ENCODE measurements at regions not wholly inside any gene's neighbourhood (a gene's known extent, or its start where the extent isn't known, plus 50 kb on each side); places are given as distances from the start of the nearest gene placed in this dataset.
"Not testable (repeated sequence)": the region's sequence is repeated elsewhere in the genome, so short reads cannot be mapped to it uniquely, and the experiment has no call there.

DNA sequence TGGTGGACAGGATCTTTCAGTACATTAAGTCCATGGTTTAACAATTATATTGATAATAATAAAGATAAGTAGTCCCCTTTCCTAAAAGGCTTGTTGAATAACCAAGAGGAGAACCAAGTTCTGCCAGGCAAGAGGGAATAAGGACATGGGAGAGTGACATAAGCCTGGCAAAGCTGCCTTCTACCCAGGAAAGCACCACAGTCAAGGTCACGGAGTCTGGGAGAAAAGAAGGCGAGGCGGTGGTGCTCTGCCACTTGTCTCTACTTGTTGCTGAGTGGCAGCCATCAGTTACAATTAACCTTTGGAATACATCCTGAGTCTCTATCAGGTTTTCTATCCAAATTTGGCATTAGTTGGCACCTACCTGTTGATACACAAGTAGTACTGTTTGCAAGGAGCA, 101.7 kb upstream of the GATA6 start:
- POLR2A ChIA-PET, result no interaction called here

DNA sequence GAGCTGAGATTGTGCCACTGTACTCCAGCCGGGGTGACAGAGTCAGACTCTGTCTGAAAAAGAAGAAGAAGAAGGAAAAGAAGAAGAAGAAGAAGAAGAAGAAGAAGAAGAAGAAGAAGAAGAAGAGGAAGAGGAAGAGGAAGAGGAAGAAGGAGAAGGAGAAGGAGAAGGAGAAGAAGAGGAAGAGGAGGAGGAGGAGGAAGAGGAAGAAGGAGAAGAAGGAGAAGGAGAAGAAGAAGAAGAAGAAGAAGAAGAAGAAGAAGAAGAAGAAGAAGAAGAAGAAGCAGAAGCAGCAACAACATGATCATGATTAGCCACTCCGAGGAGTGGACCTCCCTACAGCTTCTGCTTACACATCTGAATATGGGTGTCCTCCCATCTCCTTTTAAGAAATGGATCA, 100.6 kb upstream of the GATA6 start:
- H3K4me3 ChIP-seq (ENCODE audit: control insufficient read depth in 1 of 2, extremely low read depth in 1 of 2, low read length in 1 of 2); H3K4me1 ChIP-seq (ENCODE audit: control insufficient read depth in 1 of 2, extremely low read depth in 1 of 2, insufficient read depth in 2 of 2, low read length in 2 of 2); H3K27me3 ChIP-seq (replicated peaks in 1 of 2; ENCODE audit: control insufficient read depth in 2 of 2, extremely low read depth in 1 of 2, insufficient read depth in 2 of 2, low read length in 1 of 2); H3K4me3 Mint-ChIP-seq; CTCF ChIA-PET; H3K9me3 Mint-ChIP-seq; ATAC-seq (replicated peaks in 1 of 4); H3K27me3 Mint-ChIP-seq; H3K4me1 Mint-ChIP-seq; DNase-seq; H3K9me3 ChIP-seq; H3K27ac Mint-ChIP-seq; H3K36me3 Mint-ChIP-seq; H3K27ac ChIP-seq (ENCODE audit: low read length); POLR2A ChIA-PET; H3K36me3 ChIP-seq (ENCODE audit: control insufficient read depth in 2 of 2, extremely low read depth in 1 of 2, insufficient read depth in 1 of 2, low read length in 1 of 2): not testable (repeated sequence)
- no CpG with 5 or more reads among the region's 2 CpGs for WGBS (ENCODE audit: insufficient coverage)

More for the DNA sequence above, 101.7 kb upstream of the GATA6 start:
- Histone ChIP-seq H3K4me1 (ENCODE audit: control insufficient read depth in 1 of 2, extremely low read depth in 1 of 2, insufficient read depth in 2 of 2, low read length in 2 of 2) (no peaks in the 10 kb centered on the region), H3K9me3 (no peaks in the 10 kb centered on the region), H3K36me3 (ENCODE audit: control insufficient read depth in 2 of 2, extremely low read depth in 1 of 2, insufficient read depth in 1 of 2, low read length in 1 of 2) (no peaks in the 10 kb centered on the region), H3K4me3 (ENCODE audit: control insufficient read depth in 1 of 2, extremely low read depth in 1 of 2, low read length in 1 of 2) (no peak overlapping the region), H3K27me3 (replicated peaks in 1 of 2; ENCODE audit: control insufficient read depth in 2 of 2, extremely low read depth in 1 of 2, insufficient read depth in 2 of 2, low read length in 1 of 2) (peaks cover 0 to 4% of the 10 kb centered on the region in 2 experiments), H3K27ac (ENCODE audit: low read length) (no peak overlapping the region)
- H3K27ac Mint-ChIP-seq, result no peak overlapping the region
- H3K4me1 Mint-ChIP-seq, result no peaks in the 10 kb centered on the region
- H3K4me3 Mint-ChIP-seq, result no peak overlapping the region
- no peaks in the 10 kb centered on the region for H3K36me3 Mint-ChIP-seq
- CTCF ChIA-PET, result no interaction called here
- DNase-seq, result no peak
- WGBS (ENCODE audit: insufficient coverage), result 94% methylated on average over 2 of the region's 3 CpGs
- H3K9me3 Mint-ChIP-seq, result no peaks in the 10 kb centered on the region
- no peak for ATAC-seq (replicated peaks in 1 of 4)
- peaks cover 0 to 4% of the 10 kb centered on the region in 2 donors for H3K27me3 Mint-ChIP-seq

DNA sequence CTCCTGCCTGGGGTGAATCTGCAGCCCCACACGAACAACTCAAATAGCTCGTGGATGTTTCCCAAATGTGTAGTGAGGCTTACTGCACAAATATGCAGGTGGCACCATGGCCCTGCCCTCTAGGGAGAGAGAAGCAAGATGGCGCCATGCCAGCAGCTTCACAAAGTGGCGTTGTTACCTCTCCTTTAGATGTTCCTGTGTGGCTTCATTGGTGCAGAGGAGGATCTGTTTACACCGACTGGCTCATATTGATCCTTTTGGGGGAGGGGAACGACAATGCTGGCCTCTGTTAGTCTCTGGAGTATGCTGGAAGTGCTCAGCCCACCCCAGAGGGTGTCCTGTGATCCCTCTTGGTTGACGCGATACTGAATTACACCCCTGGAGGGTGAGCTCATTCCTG, 99.5 kb upstream of the GATA6 start:
- no peak overlapping the region for H3K4me3 Mint-ChIP-seq
- ChIA-PET POLR2A (no interaction called here), CTCF (interaction anchor here in 1 of 2 donors (0.6 kb wide), 1 partner anchor 396 kb away, joined by 3 read pairs; no protein-coding TSS in a partner anchor)
- no peak overlapping the region for H3K27ac Mint-ChIP-seq
- WGBS (ENCODE audit: insufficient coverage), result 83% methylated on average over 8 of the region's 8 CpGs
- Histone ChIP-seq H3K27ac (ENCODE audit: low read length) (no peak overlapping the region), H3K4me1 (ENCODE audit: control insufficient read depth in 1 of 2, extremely low read depth in 1 of 2, insufficient read depth in 2 of 2, low read length in 2 of 2) (no peaks in the 10 kb centered on the region), H3K36me3 (ENCODE audit: control insufficient read depth in 2 of 2, extremely low read depth in 1 of 2, insufficient read depth in 1 of 2, low read length in 1 of 2) (no peaks in the 10 kb centered on the region), H3K9me3 (no peaks in the 10 kb centered on the region), H3K4me3 (ENCODE audit: control insufficient read depth in 1 of 2, extremely low read depth in 1 of 2, low read length in 1 of 2) (no peak overlapping the region), H3K27me3 (replicated peaks in 1 of 2; ENCODE audit: control insufficient read depth in 2 of 2, extremely low read depth in 1 of 2, insufficient read depth in 2 of 2, low read length in 1 of 2) (peaks cover 0 to 2% of the 10 kb centered on the region in 2 experiments)
- peaks cover 0 to 6% (median 0%) of the 10 kb centered on the region in 3 donors for H3K9me3 Mint-ChIP-seq
- no peak for ATAC-seq (replicated peaks in 1 of 4)
- DNase-seq, result no peak
- no peaks in the 10 kb centered on the region for H3K27me3 Mint-ChIP-seq
- H3K36me3 Mint-ChIP-seq, result no peaks in the 10 kb centered on the region
- no peaks in the 10 kb centered on the region for H3K4me1 Mint-ChIP-seq

DNA sequence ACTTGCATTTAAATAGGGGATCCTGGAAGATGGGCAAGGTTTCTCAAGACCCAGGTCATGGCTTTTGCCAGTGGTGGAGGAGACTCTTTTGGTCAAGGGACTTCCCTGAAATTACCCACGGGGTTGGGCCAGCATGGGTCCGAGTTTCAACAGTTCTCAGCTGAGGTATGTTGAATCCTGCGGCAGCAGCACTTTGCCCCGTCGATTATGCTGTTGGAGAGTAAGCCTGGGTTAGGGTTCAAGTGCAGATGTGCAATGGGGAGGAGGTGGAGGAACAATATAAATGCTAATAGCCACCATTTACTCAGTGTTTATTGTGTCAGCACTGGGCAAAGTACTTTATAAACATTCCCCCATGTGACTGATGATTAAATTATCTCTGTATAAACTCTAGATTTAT, 96.0 kb upstream of the GATA6 start:
- Mint-ChIP-seq H3K36me3 (no peaks in the 10 kb centered on the region), H3K9me3 (peaks cover 0 to 6% (median 0%) of the 10 kb centered on the region in 3 donors), H3K4me1 (no peaks in the 10 kb centered on the region), H3K4me3 (no peak overlapping the region), H3K27me3 (no peaks in the 10 kb centered on the region), H3K27ac (no peak overlapping the region)
- ATAC-seq (replicated peaks in 1 of 4) (no peak), DNase-seq (no peak)
- POLR2A ChIA-PET, result no interaction called here
- Histone ChIP-seq H3K4me1 (ENCODE audit: control insufficient read depth in 1 of 2, extremely low read depth in 1 of 2, insufficient read depth in 2 of 2, low read length in 2 of 2) (no peaks in the 10 kb centered on the region), H3K4me3 (ENCODE audit: control insufficient read depth in 1 of 2, extremely low read depth in 1 of 2, low read length in 1 of 2) (no peak overlapping the region), H3K27me3 (replicated peaks in 1 of 2; ENCODE audit: control insufficient read depth in 2 of 2, extremely low read depth in 1 of 2, insufficient read depth in 2 of 2, low read length in 1 of 2) (peaks cover 0 to 2% of the 10 kb centered on the region in 2 experiments), H3K27ac (ENCODE audit: low read length) (no peak overlapping the region), H3K9me3 (no peaks in the 10 kb centered on the region), H3K36me3 (ENCODE audit: control insufficient read depth in 2 of 2, extremely low read depth in 1 of 2, insufficient read depth in 1 of 2, low read length in 1 of 2) (no peaks in the 10 kb centered on the region)
- CTCF ChIA-PET, result no interaction called here
- WGBS (ENCODE audit: insufficient coverage), result no CpG with 5 or more reads among the region's 5 CpGs

DNA sequence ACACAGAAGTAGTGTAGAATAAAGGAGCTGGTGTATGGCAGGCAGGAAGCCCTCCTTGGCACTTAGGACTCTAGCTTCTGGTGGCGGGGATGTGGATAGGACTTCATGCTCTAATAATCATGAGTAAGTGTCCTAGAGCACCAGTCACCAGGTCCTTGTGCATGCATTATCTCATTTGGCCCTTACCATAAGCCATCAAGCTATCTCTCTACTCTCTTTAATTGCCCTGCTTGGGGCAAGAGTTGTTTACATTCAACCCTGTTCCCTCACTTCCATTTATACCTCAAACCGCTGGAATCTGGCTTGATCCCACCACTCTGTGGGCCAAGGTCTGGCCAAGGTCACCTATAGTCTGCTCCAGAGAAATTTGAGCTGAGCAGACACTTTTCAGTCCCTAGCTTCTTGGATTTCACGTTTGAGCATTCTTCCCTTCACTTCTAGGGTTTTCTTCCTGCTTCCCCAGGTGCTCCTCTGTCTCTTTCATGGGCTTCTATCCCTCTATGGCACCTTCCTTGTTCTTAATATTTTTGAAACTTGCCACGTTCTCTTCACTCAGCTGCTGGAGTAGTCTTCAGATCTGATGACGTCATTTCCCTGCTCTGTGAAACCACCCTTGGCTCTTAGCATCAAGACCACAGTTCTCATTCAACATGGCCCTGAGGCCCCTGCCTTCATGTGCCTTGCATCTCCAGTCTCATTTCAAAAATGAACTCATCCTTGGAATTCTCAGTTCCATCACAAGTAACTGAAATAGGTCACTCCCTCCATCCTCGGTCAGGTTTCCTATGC, 94.9 kb upstream of the GATA6 start:
- H3K4me3 ChIP-seq (ENCODE audit: control insufficient read depth in 1 of 2, extremely low read depth in 1 of 2, low read length in 1 of 2), result no peak overlapping the region
- ATAC-seq (replicated peaks in 1 of 4) (peak in 1 of 4 experiments; percentile 11), DNase-seq (no peak)
- H3K36me3 Mint-ChIP-seq, result no peaks in the 10 kb centered on the region
- no peak overlapping the region for H3K27ac Mint-ChIP-seq
- H3K4me1 Mint-ChIP-seq, result no peaks in the 10 kb centered on the region
- no peak overlapping the region for H3K27ac ChIP-seq (ENCODE audit: low read length)
- H3K4me3 Mint-ChIP-seq, result no peak overlapping the region
- H3K27me3 Mint-ChIP-seq, result no peaks in the 10 kb centered on the region
- no peaks in the 10 kb centered on the region for H3K36me3 ChIP-seq (ENCODE audit: control insufficient read depth in 2 of 2, extremely low read depth in 1 of 2, insufficient read depth in 1 of 2, low read length in 1 of 2)
- ChIA-PET CTCF (no interaction called here), POLR2A (no interaction called here)
- H3K27me3 ChIP-seq (replicated peaks in 1 of 2; ENCODE audit: control insufficient read depth in 2 of 2, extremely low read depth in 1 of 2, insufficient read depth in 2 of 2, low read length in 1 of 2), result no peaks in the 10 kb centered on the region
- WGBS (ENCODE audit: insufficient coverage), result 68% methylated on average over 5 of the region's 6 CpGs
- no peaks in the 10 kb centered on the region for H3K9me3 ChIP-seq
- no peaks in the 10 kb centered on the region for H3K4me1 ChIP-seq (ENCODE audit: control insufficient read depth in 1 of 2, extremely low read depth in 1 of 2, insufficient read depth in 2 of 2, low read length in 2 of 2)
- peaks cover 0 to 6% (median 0%) of the 10 kb centered on the region in 3 donors for H3K9me3 Mint-ChIP-seq

DNA sequence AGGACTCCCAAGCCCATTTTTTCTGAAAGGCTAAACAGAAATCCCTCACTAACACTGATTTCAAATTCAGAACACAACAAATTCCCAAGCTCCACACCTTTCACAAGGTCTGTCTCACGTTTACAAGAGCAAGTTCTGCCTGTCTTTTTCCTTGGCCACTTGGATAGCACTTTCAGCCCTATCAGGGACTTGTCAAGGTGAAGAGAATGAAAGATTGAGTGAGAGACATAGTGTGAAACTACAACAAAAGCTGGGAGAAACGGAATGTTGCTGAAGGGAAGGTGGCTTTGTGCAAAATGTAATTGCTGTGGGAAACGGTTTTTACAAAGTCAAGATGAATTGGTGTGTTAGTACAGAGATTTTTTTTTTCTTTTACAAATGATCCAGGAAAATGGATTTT, 89.4 kb upstream of the GATA6 start:
- ATAC-seq (replicated peaks in 1 of 4) (no peak), DNase-seq (no peak)
- 80% methylated on average over 1 of the region's 3 CpGs for WGBS (ENCODE audit: insufficient coverage)
- Histone ChIP-seq H3K36me3 (ENCODE audit: control insufficient read depth in 2 of 2, extremely low read depth in 1 of 2, insufficient read depth in 1 of 2, low read length in 1 of 2) (no peaks in the 10 kb centered on the region), H3K27ac (ENCODE audit: low read length) (no peak overlapping the region), H3K9me3 (no peaks in the 10 kb centered on the region), H3K27me3 (replicated peaks in 1 of 2; ENCODE audit: control insufficient read depth in 2 of 2, extremely low read depth in 1 of 2, insufficient read depth in 2 of 2, low read length in 1 of 2) (peaks cover 0 to 2% of the 10 kb centered on the region in 2 experiments), H3K4me1 (ENCODE audit: control insufficient read depth in 1 of 2, extremely low read depth in 1 of 2, insufficient read depth in 2 of 2, low read length in 2 of 2) (no peaks in the 10 kb centered on the region), H3K4me3 (ENCODE audit: control insufficient read depth in 1 of 2, extremely low read depth in 1 of 2, low read length in 1 of 2) (no peak overlapping the region)
- Mint-ChIP-seq H3K4me3 (no peak overlapping the region), H3K27me3 (peaks cover 0 to 4% of the 10 kb centered on the region in 2 donors), H3K9me3 (no peaks in the 10 kb centered on the region), H3K36me3 (no peaks in the 10 kb centered on the region), H3K27ac (no peak overlapping the region), H3K4me1 (no peaks in the 10 kb centered on the region)
- ChIA-PET CTCF (no interaction called here), POLR2A (no interaction called here)

DNA sequence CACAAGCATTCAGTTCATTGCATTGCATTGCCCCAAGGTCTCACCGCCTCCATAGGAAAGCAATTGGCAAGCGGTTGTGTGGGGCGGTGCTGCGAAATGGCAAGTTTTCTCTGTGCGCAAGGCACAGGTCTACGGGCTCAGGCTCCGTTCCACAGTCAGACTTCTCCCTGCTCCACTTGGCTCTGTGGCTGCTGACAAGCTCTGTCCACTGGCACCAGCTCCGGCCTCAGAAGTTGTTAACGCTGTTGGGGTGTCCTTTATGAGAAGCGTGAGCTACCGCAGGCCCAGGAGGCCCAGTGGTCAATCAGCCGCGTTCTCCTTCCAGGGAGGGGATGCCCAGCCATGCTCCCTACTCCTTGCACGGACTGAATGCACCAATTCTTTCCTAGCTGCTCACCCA, 87.0 kb upstream of the GATA6 start:
- Histone ChIP-seq H3K4me1 (ENCODE audit: control insufficient read depth in 1 of 2, extremely low read depth in 1 of 2, insufficient read depth in 2 of 2, low read length in 2 of 2) (no peaks in the 10 kb centered on the region), H3K27me3 (replicated peaks in 1 of 2; ENCODE audit: control insufficient read depth in 2 of 2, extremely low read depth in 1 of 2, insufficient read depth in 2 of 2, low read length in 1 of 2) (peaks cover 0 to 2% of the 10 kb centered on the region in 2 experiments), H3K27ac (ENCODE audit: low read length) (no peak overlapping the region), H3K4me3 (ENCODE audit: control insufficient read depth in 1 of 2, extremely low read depth in 1 of 2, low read length in 1 of 2) (no peak overlapping the region), H3K36me3 (ENCODE audit: control insufficient read depth in 2 of 2, extremely low read depth in 1 of 2, insufficient read depth in 1 of 2, low read length in 1 of 2) (no peaks in the 10 kb centered on the region), H3K9me3 (no peaks in the 10 kb centered on the region)
- Mint-ChIP-seq H3K27ac (no peak overlapping the region), H3K27me3 (peaks cover 0 to 4% of the 10 kb centered on the region in 2 donors), H3K9me3 (no peaks in the 10 kb centered on the region), H3K36me3 (no peaks in the 10 kb centered on the region), H3K4me3 (no peak overlapping the region), H3K4me1 (no peaks in the 10 kb centered on the region)
- DNase-seq (no peak), ATAC-seq (replicated peaks in 1 of 4) (no peak)
- CTCF ChIA-PET, result no interaction called here
- POLR2A ChIA-PET, result no interaction called here
- 95% methylated on average over 11 of the region's 14 CpGs for WGBS (ENCODE audit: insufficient coverage)
